ENCODE measurements at regions not wholly inside any gene's neighbourhood (a gene's known extent, or its start where the extent isn't known, plus 50 kb on each side); places are given as distances from the start of the nearest gene placed in this dataset.

GRCh38 chr10:10807106-10807505 is 210.6 kb upstream of the CELF2 start:
- Histone ChIP-seq H4K20me1 (replicated peaks; ENCODE audit: control insufficient read depth, extremely low read depth, insufficient read depth, low read length) (no peaks in the 10 kb centered on the region), H3K27me3 (ENCODE audit: control insufficient read depth in 2 of 2, insufficient read depth in 2 of 2, low read length in 2 of 2) (no peaks in the 10 kb centered on the region), H3K27ac (ENCODE audit: insufficient read depth, low read depth, low read length) (no peak overlapping the region), H3K4me3 (replicated peaks in 1 of 3; ENCODE audit: insufficient read depth in 1 of 3, low read depth in 1 of 3, low read length in 3 of 3) (no peak overlapping the region), H3K4me1 (ENCODE audit: control insufficient read depth, extremely low read depth, insufficient read depth, low read length) (peaks cover 16% of the 10 kb centered on the region), H3K36me3 (ENCODE audit: control insufficient read depth in 2 of 2, extremely low read depth in 1 of 2, insufficient read depth in 2 of 2, low read length in 2 of 2) (no peaks in the 10 kb centered on the region), H3K4me2 (ENCODE audit: insufficient read depth, low read length) (no peak overlapping the region), H3K79me2 (ENCODE audit: control insufficient read depth, insufficient read depth, low read length) (no peaks in the 10 kb centered on the region), H2AFZ (ENCODE audit: low read depth, low read length) (no peak overlapping the region), H3K9me1 (replicated peaks; ENCODE audit: control insufficient read depth, extremely low read depth, insufficient read depth, low read length) (no peaks in the 10 kb centered on the region), H3K9me3 (replicated peaks; ENCODE audit: control insufficient read depth, insufficient read depth, low read length) (no peaks in the 10 kb centered on the region), H3K9ac (replicated peaks; ENCODE audit: extremely low read depth, insufficient read depth, low read length) (no peak overlapping the region)
- ChIA-PET POLR2A (no interaction called here), CTCF (no interaction called here)
- BruUV-seq (replicated peaks): no TSS peak
- TF ChIP-seq FOS (IDR thresholded peaks at IDR 0.05; ENCODE audit: borderline replicate concordance, insufficient read depth, low read length) (no peak), GATA2 (IDR thresholded peaks at IDR 0.05; ENCODE audit: insufficient read depth, insufficient read length, low read depth, low read length) (no peak), MYC (IDR thresholded peaks at IDR 0.05; ENCODE audit: low read depth, low read length) (no peak), POLR2A (IDR thresholded peaks at IDR 0.05; ENCODE audit: low read depth, low read length) (no peak), POLR2AphosphoS5 (IDR thresholded peaks at IDR 0.05; ENCODE audit: insufficient read depth, low read depth, low read length) (no peak), MAX (IDR thresholded peaks at IDR 0.05; ENCODE audit: insufficient read depth, insufficient read length) (no peak), EZH2 (IDR thresholded peaks at IDR 0.05; ENCODE audit: borderline replicate concordance, low read depth, low read length, severe bottlenecking) (no peak), JUN (IDR thresholded peaks at IDR 0.05; ENCODE audit: borderline replicate concordance, insufficient read depth, insufficient read length, low read depth) (no peak)
- TF ChIP-seq, protein P1, sequence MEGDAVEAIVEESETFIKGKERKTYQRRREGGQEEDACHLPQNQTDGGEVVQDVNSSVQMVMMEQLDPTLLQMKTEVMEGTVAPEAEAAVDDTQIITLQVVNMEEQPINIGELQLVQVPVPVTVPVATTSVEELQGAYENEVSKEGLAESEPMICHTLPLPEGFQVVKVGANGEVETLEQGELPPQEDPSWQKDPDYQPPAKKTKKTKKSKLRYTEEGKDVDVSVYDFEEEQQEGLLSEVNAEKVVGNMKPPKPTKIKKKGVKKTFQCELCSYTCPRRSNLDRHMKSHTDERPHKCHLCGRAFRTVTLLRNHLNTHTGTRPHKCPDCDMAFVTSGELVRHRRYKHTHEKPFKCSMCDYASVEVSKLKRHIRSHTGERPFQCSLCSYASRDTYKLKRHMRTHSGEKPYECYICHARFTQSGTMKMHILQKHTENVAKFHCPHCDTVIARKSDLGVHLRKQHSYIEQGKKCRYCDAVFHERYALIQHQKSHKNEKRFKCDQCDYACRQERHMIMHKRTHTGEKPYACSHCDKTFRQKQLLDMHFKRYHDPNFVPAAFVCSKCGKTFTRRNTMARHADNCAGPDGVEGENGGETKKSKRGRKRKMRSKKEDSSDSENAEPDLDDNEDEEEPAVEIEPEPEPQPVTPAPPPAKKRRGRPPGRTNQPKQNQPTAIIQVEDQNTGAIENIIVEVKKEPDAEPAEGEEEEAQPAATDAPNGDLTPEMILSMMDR (IDR thresholded peaks at IDR 0.05; ENCODE audit: extremely low read depth in 1 of 2, insufficient read depth in 1 of 2, low read depth in 1 of 2, low read length in 2 of 2): no peak
- no peak for DNase-seq (ENCODE audit: low read depth, low spot score)
- dilution Hi-C loops (cut with MboI; ENCODE audit: extremely low pct_ligation_motif_present, low sequenced_read_pairs) (no loop called here), intact Hi-C loops (cut with micrococcal nuclease) (no loop called here)
- no peak for FAIRE-seq

Measured in endothelial cell of umbilical vein (primary cell).